Caco-2 (cell line): ENCODE measurements at regions not wholly inside any gene's neighbourhood (a gene's known extent, or its start where the extent isn't known, plus 50 kb on each side); places are given as distances from the start of the nearest gene placed in this dataset.

Experiments used
- BruUV-seq: library from RNA; stranded (reverse); fragments of 400-500 nt; replicated peaks from 2 replicates; lab custom pipeline; 2021; lab: Mats Ljungman, UMichigan
- CTCF ChIA-PET: fragments of 300-600 bp; sonication (Branson Sonifier 250); formaldehyde crosslinking; loops from one replicate; lab custom pipeline; 2022; ENCODE audit warnings: antibody characterized with exemption; lab: Charles Lee
- POLR2A ChIA-PET: fragments of 300-600 bp; sonication (Branson Sonifier 250); formaldehyde crosslinking; loops from one replicate; lab custom pipeline; 2022; ENCODE audit warnings: antibody characterized with exemption; lab: Charles Lee
- DNase-seq, 2 experiments: peaks; one replicate each; pipeline versions ENCODE4 v3.0.0 to v3.0.0-alpha.2; 2020 to 2022
- H3K27me3 ChIP-seq: replicated peaks from 2 replicates; pipeline ENCODE4 v1.6.0; 2011; ENCODE audit warnings: low read length; ENCODE audit not compliant: control insufficient read depth, insufficient read depth
- H3K36me3 ChIP-seq: 2 replicates; pipeline ENCODE4 v1.5.1; 2011; ENCODE audit warnings: low read length; ENCODE audit not compliant: control insufficient read depth, insufficient read depth
- H3K4me1 ChIP-seq: fragments of 250-450 bp; sonication (Bioruptor Pico); 2 replicates; pipeline ENCODE4 v1.5.1; 2020; ENCODE audit warnings: mild to moderate bottlenecking
- H3K4me3 ChIP-seq: 2 replicates; pipeline ENCODE4 v1.5.1; 2011; ENCODE audit warnings: low read depth, mild to moderate bottlenecking, control low read depth, low read length
- H3K9me3 ChIP-seq: fragments of 250-450 bp; sonication (Bioruptor Pico); 2 replicates; pipeline ENCODE4 v1.5.1; 2020; ENCODE audit warnings: mild to moderate bottlenecking, moderate library complexity
- H3K27ac Mint-ChIP-seq: one replicate; pipeline ENCODE4 v1.8.0; 2022; ENCODE audit warnings: mixed read lengths; ENCODE audit not compliant: unreplicated experiment
- H3K27me3 Mint-ChIP-seq: one replicate; pipeline ENCODE4 v1.8.0; 2022; ENCODE audit warnings: mixed read lengths; ENCODE audit not compliant: insufficient read depth, unreplicated experiment
- H3K36me3 Mint-ChIP-seq: one replicate; pipeline ENCODE4 v1.8.0; 2022; ENCODE audit warnings: mild to moderate bottlenecking, mixed read lengths; ENCODE audit not compliant: insufficient read depth, unreplicated experiment
- H3K4me1 Mint-ChIP-seq: one replicate; pipeline ENCODE4 v1.8.0; 2022; ENCODE audit warnings: low read depth, mixed read lengths; ENCODE audit not compliant: unreplicated experiment
- H3K4me3 Mint-ChIP-seq: one replicate; pipeline ENCODE4 v1.8.0; 2022; ENCODE audit warnings: mild to moderate bottlenecking, moderate library complexity, mixed read lengths; ENCODE audit not compliant: unreplicated experiment
- H3K9me3 Mint-ChIP-seq: one replicate; pipeline ENCODE4 v1.8.0; 2022; ENCODE audit warnings: mixed read lengths; ENCODE audit not compliant: unreplicated experiment
- CTCF ChIP-seq, 2 experiments: fragments of 200-600 bp in 1 of 2; IDR thresholded peaks; 1 replicate in 1 of 2; 2 replicates in 1 of 2; pipeline versions ENCODE4 v1.5.1 to v1.8.0; 2011 to 2022; ENCODE audit warnings: antibody characterized with exemption in 1 of 2, control low read depth in 1 of 2, inconsistent platforms in 1 of 2, low read depth in 1 of 2, low read length in 1 of 2, mild to moderate bottlenecking in 1 of 2, moderate library complexity in 1 of 2; ENCODE audit not compliant: insufficient read depth in 1 of 2, severe bottlenecking in 1 of 2, unreplicated experiment in 1 of 2
- intact Hi-C: fragments of 100-400 bp; cut with micrococcal nuclease; formaldehyde crosslinking; loops from one replicate; pipeline ENCODE4 v1.10.0; 2022; ENCODE audit not compliant: unreplicated experiment

GRCh38 chr6:120108061-120108795, 758.7 kb upstream of the MAN1A1 start:
- H3K36me3 Mint-ChIP-seq: no peaks in the 10 kb centered on the region
- no peaks in the 10 kb centered on the region for H3K9me3 Mint-ChIP-seq
- no peak for TF ChIP-seq CTCF (IDR thresholded peaks at IDR 0.05; ENCODE audit: insufficient read depth in 1 of 2, low read depth in 1 of 2, low read length in 1 of 2, severe bottlenecking in 1 of 2, unreplicated experiment in 1 of 2)
- H3K27ac Mint-ChIP-seq: no peak overlapping the region
- H3K4me3 Mint-ChIP-seq: no peak overlapping the region
- no peaks in the 10 kb centered on the region for H3K4me1 Mint-ChIP-seq
- H3K9me3 ChIP-seq: no peaks in the 10 kb centered on the region
- peaks cover 11% of the 10 kb centered on the region for H3K4me1 ChIP-seq
- H3K27me3 Mint-ChIP-seq: no peaks in the 10 kb centered on the region
- no peaks in the 10 kb centered on the region for H3K36me3 ChIP-seq
- no peaks in the 10 kb centered on the region for H3K27me3 ChIP-seq
- peak in 1 of 2 experiments; percentile 28 for DNase-seq
- intact Hi-C loops: no loop called here
- CTCF ChIA-PET: no interaction called here
- no TSS peak for BruUV-seq
- no peak overlapping the region for H3K4me3 ChIP-seq
- POLR2A ChIA-PET: no interaction called here

GRCh38 chr6:120103618-120104017, 754.1 kb upstream of the MAN1A1 start:
- no peaks in the 10 kb centered on the region for H3K36me3 ChIP-seq
- CTCF ChIA-PET: no interaction called here
- peaks cover 11% of the 10 kb centered on the region for H3K4me1 ChIP-seq
- intact Hi-C loops: no loop called here
- no TSS peak for BruUV-seq
- no peak for TF ChIP-seq CTCF (IDR thresholded peaks at IDR 0.05; ENCODE audit: insufficient read depth in 1 of 2, low read depth in 1 of 2, low read length in 1 of 2, severe bottlenecking in 1 of 2, unreplicated experiment in 1 of 2)
- no peak overlapping the region for H3K4me3 Mint-ChIP-seq
- no peaks in the 10 kb centered on the region for H3K27me3 ChIP-seq
- no peaks in the 10 kb centered on the region for H3K27me3 Mint-ChIP-seq
- no peak overlapping the region for H3K27ac Mint-ChIP-seq
- H3K4me3 ChIP-seq: no peak overlapping the region
- H3K9me3 Mint-ChIP-seq: no peaks in the 10 kb centered on the region
- H3K4me1 Mint-ChIP-seq: no peaks in the 10 kb centered on the region
- H3K36me3 Mint-ChIP-seq: no peaks in the 10 kb centered on the region
- POLR2A ChIA-PET: no interaction called here
- no peaks in the 10 kb centered on the region for H3K9me3 ChIP-seq
- no peak for DNase-seq

- no peak overlapping the region for H3K4me3 Mint-ChIP-seq
- no peaks in the 10 kb centered on the region for H3K4me1 Mint-ChIP-seq
- no peaks in the 10 kb centered on the region for H3K27me3 ChIP-seq
- H3K4me1 ChIP-seq: no peaks in the 10 kb centered on the region
- CTCF ChIA-PET: interaction anchor here (0.7 kb wide), 1 partner anchor 122 kb away, joined by 6 read pairs; no protein-coding TSS in a partner anchor
- TF ChIP-seq CTCF (IDR thresholded peaks at IDR 0.05; ENCODE audit: insufficient read depth in 1 of 2, low read depth in 1 of 2, low read length in 1 of 2, severe bottlenecking in 1 of 2, unreplicated experiment in 1 of 2): no peak
- intact Hi-C loops: loop anchor here (10.0 kb wide), 1 partner anchor 138 kb away; no protein-coding TSS in a partner anchor
- no peaks in the 10 kb centered on the region for H3K27me3 Mint-ChIP-seq
- no peaks in the 10 kb centered on the region for H3K9me3 ChIP-seq
- no peaks in the 10 kb centered on the region for H3K9me3 Mint-ChIP-seq
- POLR2A ChIA-PET: interaction anchor here (0.6 kb wide), 1 partner anchor 110 kb away, joined by 3 read pairs; no protein-coding TSS in a partner anchor
- H3K27ac Mint-ChIP-seq: no peak overlapping the region
- no peak overlapping the region for H3K4me3 ChIP-seq
- H3K36me3 ChIP-seq: no peaks in the 10 kb centered on the region
- no peaks in the 10 kb centered on the region for H3K36me3 Mint-ChIP-seq
- DNase-seq: no peak
- no TSS peak for BruUV-seq
Observed at GRCh38 chr6:120096696-120097260, 747.2 kb upstream of the MAN1A1 start.
